ENCODE measurements at regions not wholly inside any gene's neighbourhood (a gene's known extent, or its start where the extent isn't known, plus 50 kb on each side); places are given as distances from the start of the nearest gene placed in this dataset.

GRCh38 chr20:40488401-40488800, 200.6 kb downstream of the MAFB start:
- TF ChIP-seq CTCF (IDR thresholded peaks at IDR 0.05; ENCODE audit: low read length) = no peak
- TF ChIP-seq EZH2 (IDR thresholded peaks at IDR 0.05; ENCODE audit: borderline replicate concordance, low read length) = no peak
